GM18907 (cell line): ENCODE measurements at regions not wholly inside any gene's neighbourhood (a gene's known extent, or its start where the extent isn't known, plus 50 kb on each side); places are given as distances from the start of the nearest gene placed in this dataset.

ENCODE experiments used
- ATAC-seq: cut with Tn5 transposase; IDR thresholded peaks from one replicate; pipeline ENCODE4 v1.9.1; 2021; ENCODE audit warnings: mild to moderate bottlenecking, moderate library complexity; ENCODE audit not compliant: unreplicated experiment

DNA sequence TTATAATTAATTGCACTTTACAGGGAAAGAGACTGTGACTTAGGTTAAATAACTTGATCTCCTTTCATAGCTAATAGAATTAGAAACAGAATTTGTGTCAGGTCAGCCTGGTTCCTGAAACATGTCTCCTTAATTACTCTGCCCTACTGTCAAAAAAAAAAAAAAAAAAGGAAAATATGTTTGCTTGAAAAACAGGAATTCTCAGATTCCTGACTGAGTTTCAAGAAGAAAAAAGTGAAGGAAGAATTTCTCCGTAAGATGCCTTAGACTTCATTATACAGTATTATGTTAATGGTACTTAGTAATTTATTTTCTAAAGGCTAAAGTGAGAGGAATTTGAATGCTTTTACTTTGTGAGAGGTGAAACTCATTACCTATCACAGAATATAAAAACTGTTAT is 118.4 kb upstream of the REG3G start:
- ATAC-seq: no peak

DNA sequence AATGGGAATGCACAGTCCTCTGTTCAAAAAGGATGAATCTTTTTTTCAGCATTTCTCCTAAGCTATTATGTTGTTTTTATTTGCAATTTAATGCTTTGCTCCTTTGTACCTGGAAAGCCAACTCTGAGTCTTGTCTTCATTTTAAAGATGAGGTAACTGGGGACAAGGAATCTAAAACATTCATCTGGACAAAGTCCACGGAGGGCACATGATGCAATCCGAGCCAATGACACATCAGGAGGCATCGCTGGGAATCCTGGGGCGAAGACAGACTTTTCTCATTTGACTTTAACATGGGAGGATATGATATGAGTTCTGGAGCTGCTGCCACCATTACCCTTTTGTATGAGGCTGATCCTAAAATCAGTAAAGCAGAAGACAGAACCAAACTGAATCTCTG is 116.5 kb upstream of the REG3G start:
- no peak for ATAC-seq

DNA sequence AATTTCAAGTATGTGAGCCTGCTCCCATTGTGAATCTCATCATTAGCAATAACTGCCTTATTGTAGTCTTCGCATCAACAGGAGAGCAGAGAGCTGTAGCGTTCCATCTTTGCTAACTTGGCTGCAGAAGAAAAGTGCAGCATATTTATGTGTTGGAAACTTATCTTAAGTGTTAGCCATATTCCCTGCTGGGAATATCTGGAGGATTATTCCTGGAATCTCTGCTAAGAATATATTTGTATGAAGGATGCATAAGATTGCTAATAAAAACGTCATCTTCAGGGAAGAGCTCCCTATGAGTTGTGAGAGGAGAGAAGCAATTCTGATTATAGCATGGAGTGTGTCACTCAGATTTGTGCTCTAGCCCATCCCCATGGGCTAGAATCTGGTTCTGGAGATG is 115.1 kb upstream of the REG3G start:
- ATAC-seq: no peak

DNA sequence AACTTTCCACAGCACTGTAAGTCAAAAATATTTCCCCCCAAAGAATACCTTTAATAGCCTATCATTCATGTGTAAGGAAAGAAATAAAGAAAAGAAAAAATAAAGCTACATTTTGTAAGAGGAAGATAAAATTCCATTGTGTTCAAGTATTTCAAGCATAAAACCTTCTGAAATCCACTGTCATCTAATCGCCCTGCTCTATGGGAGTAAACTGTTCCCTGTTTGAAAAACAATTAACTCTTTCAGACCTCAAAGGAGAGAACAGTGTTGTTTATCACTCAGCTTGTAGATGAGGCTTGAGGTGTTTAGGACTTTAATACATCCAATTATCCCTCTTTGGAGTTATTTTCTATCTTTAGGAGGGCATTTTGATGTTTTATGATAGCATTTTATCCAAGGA is 112.2 kb upstream of the REG3G start:
- no peak for ATAC-seq

DNA sequence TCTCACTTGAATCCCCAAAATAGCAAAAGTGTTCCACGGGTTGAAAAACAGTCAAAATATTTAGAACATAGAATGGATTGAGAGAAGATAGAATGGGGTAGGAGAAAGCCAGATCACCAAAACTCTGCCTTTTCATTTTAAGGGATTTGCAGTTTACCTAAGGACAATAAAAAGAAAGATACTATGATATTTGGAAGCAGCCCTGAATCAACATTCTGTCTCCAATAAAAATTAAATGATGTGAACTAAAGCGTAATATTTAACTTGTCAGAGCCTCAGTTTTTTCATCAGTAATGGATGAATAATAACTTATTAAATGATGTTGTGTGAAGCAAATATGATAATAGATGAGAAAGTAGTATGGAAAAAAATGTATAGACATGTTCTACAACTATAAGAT is 100.2 kb upstream of the REG3G start:
- ATAC-seq: no peak

DNA sequence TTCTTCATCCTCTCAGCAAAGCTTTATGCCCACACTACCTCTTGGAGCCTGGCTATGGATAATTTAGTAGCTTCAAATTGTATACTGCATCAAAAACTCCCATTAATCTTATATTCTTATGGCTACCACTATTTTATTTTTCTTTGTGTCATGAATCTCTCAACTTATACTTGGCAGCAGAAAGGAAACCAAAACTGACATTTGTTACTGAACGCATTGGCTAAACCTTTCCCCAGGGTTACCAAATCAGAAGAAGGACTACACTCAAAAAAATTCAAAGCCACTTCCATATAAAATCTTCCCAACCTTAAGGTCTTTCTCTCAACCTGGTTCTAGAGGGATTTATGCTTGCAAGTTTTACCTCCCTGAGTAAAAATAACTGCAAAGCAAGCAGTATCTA is 97.0 kb upstream of the REG3G start:
- no peak for ATAC-seq

DNA sequence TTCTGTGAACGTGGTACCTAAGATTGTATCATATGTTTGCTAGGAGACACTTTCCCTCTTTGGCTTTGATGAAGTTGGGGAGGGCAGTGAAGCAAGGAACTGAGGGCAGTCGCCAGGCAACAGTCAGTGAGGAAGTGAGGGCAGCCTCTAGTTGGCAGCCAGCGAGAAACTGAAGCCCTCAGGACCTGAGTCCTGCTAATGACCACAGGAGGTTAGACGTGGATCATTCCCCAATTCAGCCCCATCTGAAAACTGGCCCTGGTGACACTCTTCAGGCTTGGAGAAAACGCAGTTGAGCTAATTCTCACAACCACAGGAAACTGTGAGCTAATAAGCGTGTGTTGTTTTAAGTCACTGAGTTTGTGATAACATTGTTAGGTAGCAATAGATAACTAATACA is 84.5 kb upstream of the REG3G start:
- no peak for ATAC-seq

DNA sequence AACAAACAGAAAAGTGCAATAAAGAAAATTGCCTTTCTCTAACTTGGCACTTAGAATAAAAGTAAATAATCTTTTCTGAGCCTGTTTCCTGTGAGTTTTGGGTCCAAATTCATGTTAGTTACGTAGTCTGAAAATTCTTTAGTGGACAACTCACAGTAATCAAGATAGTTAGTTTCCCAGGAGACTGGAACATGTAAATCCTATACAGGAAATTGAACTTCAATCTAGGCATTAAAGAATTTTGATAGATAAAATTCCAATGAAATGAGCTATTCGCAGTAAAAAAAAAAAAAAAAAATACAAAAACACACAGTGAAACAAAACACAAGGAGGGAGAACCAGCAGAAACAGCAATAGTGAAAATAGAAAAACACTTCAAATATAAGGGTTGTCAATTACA is 83.8 kb upstream of the REG3G start:
- no peak for ATAC-seq

DNA sequence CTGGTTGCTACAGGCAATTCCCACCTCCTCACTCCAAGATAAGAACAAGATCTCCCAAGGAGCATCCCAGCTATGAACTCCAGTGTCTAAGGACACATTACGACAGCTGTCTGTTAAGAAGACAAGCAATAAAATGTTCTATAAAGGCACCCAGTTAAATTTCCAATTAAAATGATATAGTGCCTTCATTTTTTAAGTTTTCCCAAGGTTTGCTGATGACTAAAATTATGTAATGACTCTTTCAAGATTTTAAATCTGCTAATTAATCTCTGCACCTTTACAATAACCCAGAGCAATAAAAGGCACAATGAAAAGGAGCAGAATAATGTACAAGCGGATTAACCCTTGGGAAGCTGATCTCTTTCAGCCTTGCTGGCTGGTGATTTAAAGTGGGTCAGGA is 61.6 kb upstream of the REG3G start:
- ATAC-seq: no peak

DNA sequence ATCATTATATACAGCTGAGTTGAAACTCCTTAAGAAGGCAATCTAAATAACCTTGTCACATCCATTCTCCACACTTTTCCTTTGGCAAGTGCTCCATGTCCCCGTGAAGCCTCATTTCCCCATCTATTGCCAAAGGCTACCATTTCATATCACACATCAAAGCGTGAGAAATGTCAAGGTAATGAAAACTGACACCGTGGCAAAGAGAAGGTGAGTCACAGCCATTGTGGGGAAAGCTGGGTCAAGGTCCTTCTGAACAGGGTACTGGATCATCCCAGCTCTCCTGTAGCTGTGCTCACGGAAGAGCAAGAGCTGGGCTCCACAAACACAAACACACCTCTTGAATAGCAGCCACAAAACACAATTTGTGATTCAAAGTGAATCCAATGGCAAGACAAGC is 58.2 kb upstream of the REG3G start:
- no peak for ATAC-seq

DNA sequence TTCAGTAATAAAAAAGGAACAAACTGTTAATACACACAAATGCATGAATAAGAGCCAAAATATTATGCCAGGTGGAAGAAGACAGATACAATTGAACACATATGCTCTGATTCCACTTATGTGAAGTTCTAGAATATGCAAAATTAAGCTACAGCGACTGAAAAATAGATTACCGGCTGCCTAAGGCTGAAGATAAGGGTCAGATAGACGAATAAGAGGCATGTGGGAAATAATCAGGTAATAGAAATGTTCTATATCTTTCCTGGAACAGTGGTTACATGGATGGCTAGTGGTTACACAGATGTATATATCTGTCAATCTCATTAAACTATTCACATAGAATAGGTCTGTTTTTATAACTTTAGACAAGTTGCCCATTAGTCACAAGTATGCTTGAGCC is 51.9 kb upstream of the REG3G start:
- ATAC-seq: no peak
